T-helper 17 cell (primary cell): ENCODE measurements at regions not wholly inside any gene's neighbourhood (a gene's known extent, or its start where the extent isn't known, plus 50 kb on each side); places are given as distances from the start of the nearest gene placed in this dataset.

Source experiments
- ATAC-seq: fragments of 150-1000 bp; cut with Tn5 transposase; 2 replicates; pipeline ENCODE4 v1.10.0; 2021; ENCODE audit warnings: mild to moderate bottlenecking, moderate library complexity
- DNase-seq, 3 donors: peaks; one replicate each; pipeline versions ENCODE4 v3.0.0 to v3.0.0-alpha.2; 2020 to 2021
- H3K9me3 ChIP-seq: one replicate; pipeline ENCODE4 v1.7.0; 2013; ENCODE audit warnings: low read length, mild to moderate bottlenecking; ENCODE audit not compliant: control insufficient read depth, poor library complexity, severe bottlenecking
- H3K27ac Mint-ChIP-seq: one replicate; pipeline ENCODE4 v1.8.0; 2022; ENCODE audit warnings: mild to moderate bottlenecking, moderate library complexity, mixed read lengths
- H3K27me3 Mint-ChIP-seq: one replicate; pipeline ENCODE4 v1.8.0; 2022; ENCODE audit warnings: mixed read lengths
- H3K36me3 Mint-ChIP-seq: one replicate; pipeline ENCODE4 v1.8.0; 2022; ENCODE audit warnings: low read depth, mixed read lengths
- H3K4me1 Mint-ChIP-seq: one replicate; pipeline ENCODE4 v1.8.0; 2022; ENCODE audit warnings: mild to moderate bottlenecking, mixed read lengths
- H3K4me3 Mint-ChIP-seq: one replicate; pipeline ENCODE4 v1.8.0; 2022; ENCODE audit warnings: mild to moderate bottlenecking, moderate library complexity, mixed read lengths

- no peaks in the 10 kb centered on the region for H3K9me3 ChIP-seq
- no peaks in the 10 kb centered on the region for H3K4me1 Mint-ChIP-seq
- ATAC-seq (no peak), DNase-seq (no peak)
- no peaks in the 10 kb centered on the region for H3K27me3 Mint-ChIP-seq
- no peak overlapping the region for H3K4me3 Mint-ChIP-seq
- no peaks in the 10 kb centered on the region for H3K36me3 Mint-ChIP-seq
- no peak overlapping the region for H3K27ac Mint-ChIP-seq
These were observed 60.7 kb downstream of the RRM2 start for GRCh38 chr2:10183146-10183675.

- H3K9me3 ChIP-seq: no peaks in the 10 kb centered on the region
- H3K27me3 Mint-ChIP-seq: no peaks in the 10 kb centered on the region
- DNase-seq (no peak), ATAC-seq (no peak)
- no peak overlapping the region for H3K27ac Mint-ChIP-seq
- no peaks in the 10 kb centered on the region for H3K4me1 Mint-ChIP-seq
- H3K36me3 Mint-ChIP-seq: no peaks in the 10 kb centered on the region
- H3K4me3 Mint-ChIP-seq: no peak overlapping the region
These were observed 61.9 kb downstream of the RRM2 start for GRCh38 chr2:10184421-10184820.

- Mint-ChIP-seq H3K27me3 (no peaks in the 10 kb centered on the region), H3K36me3 (no peaks in the 10 kb centered on the region), H3K4me1 (no peaks in the 10 kb centered on the region), H3K4me3 (no peak overlapping the region), H3K27ac (no peak overlapping the region)
- no peaks in the 10 kb centered on the region for H3K9me3 ChIP-seq
- DNase-seq (no peak), ATAC-seq (no peak)
These were observed 62.5 kb downstream of the RRM2 start for GRCh38 chr2:10185046-10185445.

GRCh38 chr2:10185755-10186154, 63.2 kb downstream of the RRM2 start:
- H3K4me1 Mint-ChIP-seq: no peaks in the 10 kb centered on the region
- no peaks in the 10 kb centered on the region for H3K36me3 Mint-ChIP-seq
- peak overlapping the region; percentile 16 for H3K27ac Mint-ChIP-seq
- H3K27me3 Mint-ChIP-seq: no peaks in the 10 kb centered on the region
- ATAC-seq: no peak
- H3K4me3 Mint-ChIP-seq: no peak overlapping the region
- no peak for DNase-seq
- H3K9me3 ChIP-seq: no peaks in the 10 kb centered on the region

GRCh38 chr2:10186868-10187535, 64.5 kb downstream of the RRM2 start:
- no peaks in the 10 kb centered on the region for H3K27me3 Mint-ChIP-seq
- H3K9me3 ChIP-seq: no peaks in the 10 kb centered on the region
- no peaks in the 10 kb centered on the region for H3K4me1 Mint-ChIP-seq
- no peak for ATAC-seq
- H3K4me3 Mint-ChIP-seq: no peak overlapping the region
- no peaks in the 10 kb centered on the region for H3K36me3 Mint-ChIP-seq
- no peak overlapping the region for H3K27ac Mint-ChIP-seq
- no peak for DNase-seq

- Mint-ChIP-seq H3K4me1 (no peaks in the 10 kb centered on the region), H3K27ac (no peak overlapping the region), H3K4me3 (no peak overlapping the region), H3K36me3 (no peaks in the 10 kb centered on the region), H3K27me3 (no peaks in the 10 kb centered on the region)
- H3K9me3 ChIP-seq: no peaks in the 10 kb centered on the region
- ATAC-seq (no peak), DNase-seq (no peak)
These were observed 65.1 kb downstream of the RRM2 start for GRCh38 chr2:10187661-10188060.

GRCh38 chr2:10188211-10188610, 65.7 kb downstream of the RRM2 start:
- Mint-ChIP-seq H3K4me1 (no peaks in the 10 kb centered on the region), H3K27me3 (no peaks in the 10 kb centered on the region), H3K4me3 (no peak overlapping the region), H3K36me3 (no peaks in the 10 kb centered on the region), H3K27ac (no peak overlapping the region)
- DNase-seq: no peak
- no peaks in the 10 kb centered on the region for H3K9me3 ChIP-seq
- ATAC-seq: no peak

- H3K27ac Mint-ChIP-seq: no peak overlapping the region
- no peaks in the 10 kb centered on the region for H3K27me3 Mint-ChIP-seq
- DNase-seq (no peak), ATAC-seq (no peak)
- H3K4me3 Mint-ChIP-seq: no peak overlapping the region
- no peaks in the 10 kb centered on the region for H3K9me3 ChIP-seq
- H3K36me3 Mint-ChIP-seq: no peaks in the 10 kb centered on the region
- H3K4me1 Mint-ChIP-seq: no peaks in the 10 kb centered on the region
These were observed 66.3 kb downstream of the RRM2 start for GRCh38 chr2:10188729-10189305.

GRCh38 chr2:10190255-10190654, 67.7 kb downstream of the RRM2 start:
- ATAC-seq (no peak), DNase-seq (no peak)
- Mint-ChIP-seq H3K4me3 (no peak overlapping the region), H3K27me3 (no peaks in the 10 kb centered on the region), H3K36me3 (no peaks in the 10 kb centered on the region), H3K4me1 (peaks cover 2% of the 10 kb centered on the region), H3K27ac (no peak overlapping the region)
- no peaks in the 10 kb centered on the region for H3K9me3 ChIP-seq

GRCh38 chr2:10190737-10191532, 68.4 kb downstream of the RRM2 start:
- Mint-ChIP-seq H3K27me3 (no peaks in the 10 kb centered on the region), H3K4me3 (no peak overlapping the region), H3K4me1 (peaks cover 2% of the 10 kb centered on the region), H3K27ac (peak overlapping the region; percentile 43), H3K36me3 (no peaks in the 10 kb centered on the region)
- H3K9me3 ChIP-seq: no peaks in the 10 kb centered on the region
- no peak for DNase-seq
- ATAC-seq: no peak

GRCh38 chr2:10191554-10191953, 69.0 kb downstream of the RRM2 start:
- no peak overlapping the region for H3K4me3 Mint-ChIP-seq
- no peaks in the 10 kb centered on the region for H3K27me3 Mint-ChIP-seq
- H3K4me1 Mint-ChIP-seq: peaks cover 2% of the 10 kb centered on the region
- DNase-seq: no peak
- H3K9me3 ChIP-seq: no peaks in the 10 kb centered on the region
- peak overlapping the region; percentile 43 for H3K27ac Mint-ChIP-seq
- no peak for ATAC-seq
- H3K36me3 Mint-ChIP-seq: no peaks in the 10 kb centered on the region

GRCh38 chr2:10192392-10193015, 70.0 kb downstream of the RRM2 start:
- Mint-ChIP-seq H3K4me3 (no peak overlapping the region), H3K36me3 (no peaks in the 10 kb centered on the region), H3K4me1 (peaks cover 2% of the 10 kb centered on the region), H3K27ac (no peak overlapping the region), H3K27me3 (no peaks in the 10 kb centered on the region)
- DNase-seq (no peak), ATAC-seq (no peak)
- H3K9me3 ChIP-seq: no peaks in the 10 kb centered on the region

GRCh38 chr2:10193276-10193795, 70.8 kb downstream of the RRM2 start:
- Mint-ChIP-seq H3K4me3 (no peak overlapping the region), H3K4me1 (peaks cover 2% of the 10 kb centered on the region), H3K36me3 (no peaks in the 10 kb centered on the region), H3K27me3 (no peaks in the 10 kb centered on the region), H3K27ac (no peak overlapping the region)
- H3K9me3 ChIP-seq: no peaks in the 10 kb centered on the region
- no peak for ATAC-seq
- DNase-seq: no peak
